ENCODE measurements at regions not wholly inside any gene's neighbourhood (a gene's known extent, or its start where the extent isn't known, plus 50 kb on each side); places are given as distances from the start of the nearest gene placed in this dataset.
"Not testable (repeated sequence)": the region's sequence is repeated elsewhere in the genome, so short reads cannot be mapped to it uniquely, and the experiment has no call there.

GRCh38 chr9:105114318-105114717, 130.1 kb upstream of the SLC44A1 start:
- DNase-seq (ENCODE audit: low read depth): no peak

GRCh38 chr9:105114964-105115728, 129.3 kb upstream of the SLC44A1 start:
- peak; percentile 17 for DNase-seq (ENCODE audit: low read depth)

- DNase-seq (ENCODE audit: low read depth): no peak
Measured at GRCh38 chr9:105116052-105116868, 128.2 kb upstream of the SLC44A1 start.

- no peak for DNase-seq (ENCODE audit: low read depth)
Measured at GRCh38 chr9:105117234-105117633, 127.2 kb upstream of the SLC44A1 start.

- DNase-seq (ENCODE audit: low read depth): no peak
Measured at GRCh38 chr9:105118636-105119035, 125.8 kb upstream of the SLC44A1 start.

GRCh38 chr9:105119156-105119555, 125.3 kb upstream of the SLC44A1 start:
- DNase-seq (ENCODE audit: low read depth): no peak

- no peak for DNase-seq (ENCODE audit: low read depth)
Measured at GRCh38 chr9:105121861-105122430, 122.5 kb upstream of the SLC44A1 start.

- DNase-seq (ENCODE audit: low read depth): not testable (repeated sequence)
Measured at GRCh38 chr9:105124598-105124997, 119.9 kb upstream of the SLC44A1 start.

GRCh38 chr9:105126226-105126625, 118.2 kb upstream of the SLC44A1 start:
- DNase-seq (ENCODE audit: low read depth): no peak

- DNase-seq (ENCODE audit: low read depth): peak; percentile 63
Measured at GRCh38 chr9:105127863-105128220, 116.6 kb upstream of the SLC44A1 start.

GRCh38 chr9:105128908-105129600, 115.4 kb upstream of the SLC44A1 start:
- DNase-seq (ENCODE audit: low read depth): no peak

- no peak for DNase-seq (ENCODE audit: low read depth)
Measured at GRCh38 chr9:105129731-105130130, 114.7 kb upstream of the SLC44A1 start.

GRCh38 chr9:105131981-105132380, 112.5 kb upstream of the SLC44A1 start:
- no peak for DNase-seq (ENCODE audit: low read depth)

GRCh38 chr9:105132606-105133005, 111.8 kb upstream of the SLC44A1 start:
- peak; percentile 83 for DNase-seq (ENCODE audit: low read depth)

GRCh38 chr9:105138306-105138801, 106.1 kb upstream of the SLC44A1 start:
- no peak for DNase-seq (ENCODE audit: low read depth)

- no peak for DNase-seq (ENCODE audit: low read depth)
Measured at GRCh38 chr9:105141146-105141975, 103.1 kb upstream of the SLC44A1 start.

GRCh38 chr9:105141976-105142250, 102.5 kb upstream of the SLC44A1 start:
- no peak for DNase-seq (ENCODE audit: low read depth)

GRCh38 chr9:105142406-105143135, 101.9 kb upstream of the SLC44A1 start:
- DNase-seq (ENCODE audit: low read depth): no peak

GRCh38 chr9:105143136-105143430, 101.4 kb upstream of the SLC44A1 start:
- DNase-seq (ENCODE audit: low read depth): no peak

- no peak for DNase-seq (ENCODE audit: low read depth)
Measured at GRCh38 chr9:105144076-105144475, 100.4 kb upstream of the SLC44A1 start.

- DNase-seq (ENCODE audit: low read depth): no peak
Measured at GRCh38 chr9:105144841-105145240, 99.6 kb upstream of the SLC44A1 start.
